ENCODE measurements at regions not wholly inside any gene's neighbourhood (a gene's known extent, or its start where the extent isn't known, plus 50 kb on each side); places are given as distances from the start of the nearest gene placed in this dataset.

DNA sequence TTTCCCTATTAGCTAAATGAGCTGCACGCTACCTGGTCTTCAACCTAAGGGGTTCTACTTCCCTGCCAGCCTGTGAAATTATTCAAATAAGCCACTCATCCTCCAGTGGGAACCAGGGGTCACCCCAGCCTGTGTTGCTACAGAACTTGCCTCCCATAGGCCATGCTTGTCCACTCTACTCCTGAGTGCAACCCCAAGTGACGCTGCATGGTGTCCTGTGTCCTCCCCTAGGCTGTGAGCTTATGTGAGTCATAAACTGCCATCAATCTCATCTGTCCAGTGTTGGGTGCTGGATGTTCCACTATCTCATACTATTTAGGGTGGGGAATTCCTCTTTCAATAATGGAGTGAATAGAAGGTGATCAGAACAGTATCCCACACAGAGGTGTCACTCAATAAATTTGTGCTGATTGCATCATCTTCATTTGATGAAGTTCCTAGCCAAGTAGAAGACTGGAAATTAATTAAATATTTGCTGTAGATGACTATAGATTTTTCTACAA lies 49.8 kb upstream of the SSR3 start:
- TF ChIP-seq CTCF (conservative IDR thresholded peaks at IDR 0.05; ENCODE audit: low read depth, low read length) (no peak), EZH2 (IDR thresholded peaks at IDR 0.05; ENCODE audit: borderline replicate concordance, low read depth, low read length, poor library complexity, severe bottlenecking) (no peak)

All from A673 (cell line).